PFSK-1 (cell line): ENCODE measurements at regions not wholly inside any gene's neighbourhood (a gene's known extent, or its start where the extent isn't known, plus 50 kb on each side); places are given as distances from the start of the nearest gene placed in this dataset.

Experiments
- FOXP2 ChIP-seq: optimal IDR thresholded peaks from 2 replicates; pipeline ENCODE3; 2011; ENCODE audit warnings: borderline replicate concordance, control low read depth, inconsistent platforms; ENCODE audit not compliant: insufficient read depth; ENCODE audit errors: extremely low read length, extremely low read depth
- SIN3A ChIP-seq: IDR thresholded peaks from 2 replicates; pipeline ENCODE4 v1.6.1; 2012; ENCODE audit warnings: mild to moderate bottlenecking, low read length, moderate library complexity, borderline replicate concordance; ENCODE audit not compliant: insufficient read depth
- TAF1 ChIP-seq: IDR thresholded peaks from 2 replicates; pipeline ENCODE4 v1.6.1; 2012; ENCODE audit warnings: low read length, control low read depth, borderline replicate concordance; ENCODE audit not compliant: insufficient read depth
- TF ChIP-seq, protein P1 (sequence below), 2 experiments: IDR thresholded peaks; 2 replicates each; pipeline versions ENCODE4 v1.6.1 to v1.8.0; 2011 to 2012; ENCODE audit warnings: low read depth in 2 of 2, low read length in 2 of 2, control low read depth in 1 of 2, inconsistent platforms in 1 of 2, mild to moderate bottlenecking in 1 of 2, moderate library complexity in 1 of 2; ENCODE audit not compliant: insufficient read depth in 1 of 2

DNA sequence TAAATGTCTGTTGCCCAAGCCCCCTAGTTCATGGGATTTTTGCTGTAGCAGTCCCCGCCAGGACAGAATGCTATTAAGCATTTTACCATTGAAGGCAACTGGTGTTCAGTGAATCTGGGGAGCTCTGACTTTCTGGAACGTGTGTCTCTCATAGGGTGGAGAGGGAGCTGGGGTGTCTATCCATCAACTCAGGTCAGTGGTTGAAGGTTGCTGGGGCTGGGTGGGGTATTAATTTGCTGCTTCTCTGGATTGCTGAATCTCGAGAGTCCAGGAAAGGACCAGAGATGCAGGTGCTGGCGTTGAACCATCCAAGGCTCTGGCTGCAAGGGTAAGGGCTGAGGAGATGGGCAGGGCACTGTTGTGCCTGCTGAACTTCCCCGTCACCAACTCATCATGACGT, 66.8 kb upstream of the NCK2 start:
- TF ChIP-seq, protein P1, sequence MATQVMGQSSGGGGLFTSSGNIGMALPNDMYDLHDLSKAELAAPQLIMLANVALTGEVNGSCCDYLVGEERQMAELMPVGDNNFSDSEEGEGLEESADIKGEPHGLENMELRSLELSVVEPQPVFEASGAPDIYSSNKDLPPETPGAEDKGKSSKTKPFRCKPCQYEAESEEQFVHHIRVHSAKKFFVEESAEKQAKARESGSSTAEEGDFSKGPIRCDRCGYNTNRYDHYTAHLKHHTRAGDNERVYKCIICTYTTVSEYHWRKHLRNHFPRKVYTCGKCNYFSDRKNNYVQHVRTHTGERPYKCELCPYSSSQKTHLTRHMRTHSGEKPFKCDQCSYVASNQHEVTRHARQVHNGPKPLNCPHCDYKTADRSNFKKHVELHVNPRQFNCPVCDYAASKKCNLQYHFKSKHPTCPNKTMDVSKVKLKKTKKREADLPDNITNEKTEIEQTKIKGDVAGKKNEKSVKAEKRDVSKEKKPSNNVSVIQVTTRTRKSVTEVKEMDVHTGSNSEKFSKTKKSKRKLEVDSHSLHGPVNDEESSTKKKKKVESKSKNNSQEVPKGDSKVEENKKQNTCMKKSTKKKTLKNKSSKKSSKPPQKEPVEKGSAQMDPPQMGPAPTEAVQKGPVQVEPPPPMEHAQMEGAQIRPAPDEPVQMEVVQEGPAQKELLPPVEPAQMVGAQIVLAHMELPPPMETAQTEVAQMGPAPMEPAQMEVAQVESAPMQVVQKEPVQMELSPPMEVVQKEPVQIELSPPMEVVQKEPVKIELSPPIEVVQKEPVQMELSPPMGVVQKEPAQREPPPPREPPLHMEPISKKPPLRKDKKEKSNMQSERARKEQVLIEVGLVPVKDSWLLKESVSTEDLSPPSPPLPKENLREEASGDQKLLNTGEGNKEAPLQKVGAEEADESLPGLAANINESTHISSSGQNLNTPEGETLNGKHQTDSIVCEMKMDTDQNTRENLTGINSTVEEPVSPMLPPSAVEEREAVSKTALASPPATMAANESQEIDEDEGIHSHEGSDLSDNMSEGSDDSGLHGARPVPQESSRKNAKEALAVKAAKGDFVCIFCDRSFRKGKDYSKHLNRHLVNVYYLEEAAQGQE (IDR thresholded peaks at IDR 0.05; ENCODE audit: insufficient read depth in 1 of 2, low read depth in 2 of 2, low read length in 2 of 2), result no peak
- no peak for TF ChIP-seq FOXP2
- no peak for TF ChIP-seq TAF1
- no peak for TF ChIP-seq SIN3A
